K562 (cell line): ENCODE measurements at regions not wholly inside any gene's neighbourhood (a gene's known extent, or its start where the extent isn't known, plus 50 kb on each side); places are given as distances from the start of the nearest gene placed in this dataset.
A peak's percentile ranks its signal among the peaks of the same experiment; 100 is the strongest.

ENCODE experiments used
- ATAC-seq: fragments of 200-7000 bp; cut with Tn5 transposase; 3 replicates; pipeline ENCODE4 v1.9.1; 2020; ENCODE audit warnings: moderate library complexity
- BruUV-seq: library from RNA; stranded (reverse); fragments of 400-500 nt; replicated peaks from 2 replicates; lab custom pipeline; 2021; lab: Mats Ljungman, UMichigan
- CTCF ChIA-PET: fragments of 300-600 bp; formaldehyde crosslinking; extraction: SDS; loops from one replicate; lab custom pipeline; 2021; ENCODE audit warnings: low intra/inter-chr PET ratio; lab: Yijun Ruan, JAX
- POLR2A ChIA-PET: fragments of 300-600, 350-650 bp; sonication (Branson Sonifier 250); formaldehyde crosslinking; extraction: SDS; loops from one replicate; lab custom pipeline; 2021; ENCODE audit warnings: antibody characterized with exemption, inconsistent platforms; lab: Yijun Ruan, JAX
- DNase-seq, 4 experiments: peaks; one replicate each; pipeline versions ENCODE4 v3.0.0 to v3.0.0-alpha.2; 2011 to 2018; ENCODE audit warnings: low spot score in 3 of 4, mixed read lengths in 3 of 4; ENCODE audit errors: extremely low read depth in 1 of 4
- FAIRE-seq: peaks from 2 replicates; lab custom pipeline; 2011; peaks lifted over from hg19 to GRCh38; lab: Jason Lieb, UNC
- H2AFZ ChIP-seq: 2 replicates; pipeline ENCODE4 v1.6.0; 2011; ENCODE audit warnings: low read depth, low read length, control low read depth, inconsistent platforms
- H3K27ac ChIP-seq: fragments of 200-600 bp; 3 replicates; pipeline ENCODE4 v1.8.0; 2011; ENCODE audit warnings: low read depth, mild to moderate bottlenecking, control low read depth, inconsistent platforms, low read length, moderate library complexity, mixed read lengths; ENCODE audit errors: extremely low read depth
- H3K27me3 ChIP-seq, 2 experiments: fragments of 300-600 bp in 1 of 2; 2 replicates in 1 of 2; 3 replicates in 1 of 2; pipeline versions ENCODE4 v1.6.0 to v1.8.0; 2011; ENCODE audit warnings: inconsistent platforms in 2 of 2, low read length in 2 of 2, mild to moderate bottlenecking in 1 of 2, mixed read lengths in 1 of 2, moderate library complexity in 1 of 2; ENCODE audit not compliant: control insufficient read depth in 2 of 2, insufficient read depth in 2 of 2
- H3K36me3 ChIP-seq: fragments of 300-600 bp; 3 replicates; pipeline ENCODE4 v1.8.0; 2011; ENCODE audit warnings: mild to moderate bottlenecking, low read length, inconsistent platforms; ENCODE audit not compliant: control insufficient read depth, insufficient read depth
- H3K4me1 ChIP-seq, 2 experiments: fragments of 200-600 bp in 1 of 2; replicated peaks in 1 of 2; 2 replicates in 1 of 2; 3 replicates in 1 of 2; pipeline versions ENCODE4 v1.5.1 to v1.8.0; 2011; ENCODE audit warnings: inconsistent platforms in 2 of 2, low read length in 2 of 2, mild to moderate bottlenecking in 1 of 2, mixed read lengths in 1 of 2, moderate library complexity in 1 of 2; ENCODE audit not compliant: control insufficient read depth in 2 of 2, insufficient read depth in 2 of 2
- H3K4me2 ChIP-seq: 2 replicates; pipeline ENCODE4 v1.6.1; 2011; ENCODE audit warnings: low read length, control low read depth, inconsistent platforms, mixed read lengths; ENCODE audit not compliant: insufficient read depth
- H3K4me3 ChIP-seq: fragments of 200-600 bp; sonication (generic), shearing (Covaris generic); 2 replicates; pipeline ENCODE4 v1.5.1; 2016; ENCODE audit warnings: control low read depth, inconsistent platforms
- H3K79me2 ChIP-seq: fragments of 200-600 bp; 3 replicates; pipeline ENCODE4 v1.8.0; 2011; ENCODE audit warnings: low read length, inconsistent platforms; ENCODE audit not compliant: control insufficient read depth, insufficient read depth
- H3K9ac ChIP-seq, 2 experiments: 2 replicates each; pipeline versions ENCODE4 v1.6.0 to v1.6.1; 2011; ENCODE audit warnings: low read depth in 2 of 2, low read length in 2 of 2, control low read depth in 1 of 2, inconsistent platforms in 1 of 2, mild to moderate bottlenecking in 1 of 2, mixed read lengths in 1 of 2; ENCODE audit not compliant: insufficient read depth in 1 of 2
- H3K9me1 ChIP-seq: one replicate; pipeline ENCODE4 v1.6.0; 2011; ENCODE audit warnings: inconsistent platforms, mild to moderate bottlenecking, low read length, moderate library complexity; ENCODE audit not compliant: control insufficient read depth, insufficient read depth
- H3K9me3 ChIP-seq: replicated peaks from 2 replicates; pipeline ENCODE4 v1.5.1; 2011; ENCODE audit warnings: low read depth, low read length, inconsistent platforms; ENCODE audit not compliant: control insufficient read depth, insufficient read depth
- H4K20me1 ChIP-seq: replicated peaks from 2 replicates; pipeline ENCODE4 v1.6.1; 2011; ENCODE audit warnings: low read length, inconsistent platforms, mixed read lengths; ENCODE audit not compliant: control insufficient read depth, insufficient read depth
- HDAC2 ChIP-seq: fragments of 450-650 bp; IDR thresholded peaks from 2 replicates; pipeline ENCODE4 v1.6.1; 2016; ENCODE audit warnings: mild to moderate bottlenecking
- MYC ChIP-seq, 2 experiments: fragments of 250-450 bp in 1 of 2; sonication (Bioruptor Pico) in 1 of 2; IDR thresholded peaks; 2 replicates each; pipeline versions ENCODE4 v1.5.1 to v1.6.1; 2012 to 2021; ENCODE audit warnings: low read depth in 2 of 2, borderline replicate concordance in 1 of 2, improper control_type of control experiment in 1 of 2, low read length in 1 of 2, mild to moderate bottlenecking in 1 of 2, moderate library complexity in 1 of 2
- NFIC ChIP-seq: fragments of 450-650 bp; IDR thresholded peaks from 2 replicates; pipeline ENCODE4 v1.6.1; 2017; ENCODE audit warnings: mild to moderate bottlenecking, inconsistent platforms
- RHOXF2B ChIP-seq: fragments of 250-450 bp; sonication (Bioruptor Pico); conservative IDR thresholded peaks from 2 replicates; pipeline ENCODE4 v1.5.1; 2021
- SAP30 ChIP-seq: fragments of 200-600 bp; sonication (generic); IDR thresholded peaks from 2 replicates; pipeline ENCODE4 v1.6.1; 2012; ENCODE audit warnings: borderline replicate concordance, low read depth, mild to moderate bottlenecking, moderate library complexity, low read length, control low read depth, inconsistent platforms; ENCODE audit not compliant: insufficient read depth, poor library complexity, severe bottlenecking
- SMAD3 ChIP-seq: fragments of 450-650 bp; formaldehyde crosslinking; conservative IDR thresholded peaks from 2 replicates; pipeline ENCODE4 v1.4.0; 2020; ENCODE audit warnings: mild to moderate bottlenecking
- XRCC5 ChIP-seq: fragments of 200-400 bp; formaldehyde crosslinking; IDR thresholded peaks from 2 replicates; pipeline ENCODE4 v1.6.1; 2017; ENCODE audit warnings: low read depth, mild to moderate bottlenecking, low read length
- ZNF232 ChIP-seq: sonication (generic); formaldehyde crosslinking; IDR thresholded peaks from 2 replicates; pipeline ENCODE4 v1.8.0; 2022; ENCODE audit warnings: mild to moderate bottlenecking, missing genetic modification reagents
- ZNF384 ChIP-seq: IDR thresholded peaks from 2 replicates; pipeline ENCODE4 v1.6.1; 2012; ENCODE audit warnings: low read depth, low read length, improper control_type of control experiment
- WGBS: fragments of 100-300 bp; shearing (Covaris generic); methylation state at CpG from one replicate; pipeline ENCODE4 v1.1.6; 2016; ENCODE audit warnings: low coverage, mixed read lengths; ENCODE audit not compliant: insufficient coverage; ENCODE audit errors: missing lambda C conversion rate; 5-methylcytosine and 5-hydroxymethylcytosine counted together
- in situ Hi-C: fragments of 300-500 bp; cut with MboI; formaldehyde crosslinking; loops from 4 replicates; pipeline ENCODE4 v1.15.0; 2018; ENCODE audit warnings: inconsistent platforms, mixed read lengths
- intact Hi-C: fragments of 100-400 bp; cut with micrococcal nuclease; formaldehyde crosslinking; loops from 2 replicates; pipeline ENCODE4 v1.14.2; 2022
- TF ChIP-seq, protein P1 (sequence below): fragments of 450-650 bp; formaldehyde crosslinking; IDR thresholded peaks from 2 replicates; pipeline ENCODE4 v1.4.0; 2020; ENCODE audit warnings: mild to moderate bottlenecking
- TF ChIP-seq, protein P2 (sequence below): fragments of 450-650 bp; IDR thresholded peaks from 2 replicates; pipeline ENCODE4 v1.6.1; 2016
- TF ChIP-seq, protein P3 (sequence below): sonication (generic); formaldehyde crosslinking; IDR thresholded peaks from 2 replicates; pipeline ENCODE4 v1.9.0; 2022; ENCODE audit warnings: mild to moderate bottlenecking, missing genetic modification reagents
- TF ChIP-seq, protein P4 (sequence below): sonication (generic); formaldehyde crosslinking; IDR thresholded peaks from 2 replicates; pipeline ENCODE4 v1.9.0; 2022; ENCODE audit warnings: mild to moderate bottlenecking, missing genetic modification reagents
- TF ChIP-seq, protein P5 (sequence below), 2 experiments: fragments of 450-650 bp; IDR thresholded peaks; 2 replicates each; pipeline ENCODE4 v1.6.1; 2018; ENCODE audit warnings: mild to moderate bottlenecking in 2 of 2, low read depth in 1 of 2; ENCODE audit not compliant: partially characterized antibody in 2 of 2

DNA sequence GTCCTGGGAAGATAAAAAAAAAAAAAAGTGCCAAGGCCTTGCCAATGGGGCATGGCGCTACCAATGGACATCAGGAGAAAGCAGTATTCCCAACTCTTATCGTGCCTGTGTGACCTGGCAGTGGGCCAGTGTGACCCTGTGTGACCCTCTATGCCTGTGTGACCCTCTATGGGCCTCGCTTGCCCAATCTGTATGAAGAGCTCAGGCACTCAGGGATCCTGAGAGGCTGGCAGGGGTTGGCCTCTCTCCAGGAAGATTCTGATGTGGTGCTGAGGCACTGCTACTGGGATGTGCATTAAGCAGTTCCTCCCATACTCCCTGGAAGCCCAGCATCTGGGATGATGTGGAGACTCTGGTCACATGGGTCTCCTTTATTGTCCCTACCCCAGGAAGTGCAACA, 179.2 kb downstream of the MACROH2A1 start:
- H3K27me3 ChIP-seq, result 0 out of 5 replicates have a peak, but pooled peaks cover 0 to 2% of the 10 kb centered on the region in 2 experiments
- no peak overlapping the region for H3K4me2 ChIP-seq
- no TSS peak for BruUV-seq
- ATAC-seq (no peak), DNase-seq (no peak), FAIRE-seq (no peak)
- in situ Hi-C loops (loop anchor here (5.0 kb wide), 1 partner anchor 87 kb away; no protein-coding TSS in a partner anchor), intact Hi-C loops (no loop called here)
- no peak overlapping the region for H3K4me3 ChIP-seq
- H3K79me2 ChIP-seq, result no peaks in the 10 kb centered on the region
- no peaks in the 10 kb centered on the region for H3K9me3 ChIP-seq
- no peak overlapping the region for H3K27ac ChIP-seq
- ChIA-PET CTCF (no interaction called here), POLR2A (no interaction called here)
- H4K20me1 ChIP-seq, result no peaks in the 10 kb centered on the region
- 59% methylated on average over 3 of the region's 3 CpGs for WGBS
- H3K36me3 ChIP-seq, result no peaks in the 10 kb centered on the region
- no peaks in the 10 kb centered on the region for H3K9me1 ChIP-seq
- no peak overlapping the region for H3K9ac ChIP-seq
- no peak overlapping the region for H2AFZ ChIP-seq
- H3K4me1 ChIP-seq, result peaks cover 6 to 8% of the 10 kb centered on the region in 2 experiments; a peak in 3 of 5 replicates
- no peak for TF ChIP-seq ZNF232 (CRISPR knock-in tag)
- TF ChIP-seq, protein P1, sequence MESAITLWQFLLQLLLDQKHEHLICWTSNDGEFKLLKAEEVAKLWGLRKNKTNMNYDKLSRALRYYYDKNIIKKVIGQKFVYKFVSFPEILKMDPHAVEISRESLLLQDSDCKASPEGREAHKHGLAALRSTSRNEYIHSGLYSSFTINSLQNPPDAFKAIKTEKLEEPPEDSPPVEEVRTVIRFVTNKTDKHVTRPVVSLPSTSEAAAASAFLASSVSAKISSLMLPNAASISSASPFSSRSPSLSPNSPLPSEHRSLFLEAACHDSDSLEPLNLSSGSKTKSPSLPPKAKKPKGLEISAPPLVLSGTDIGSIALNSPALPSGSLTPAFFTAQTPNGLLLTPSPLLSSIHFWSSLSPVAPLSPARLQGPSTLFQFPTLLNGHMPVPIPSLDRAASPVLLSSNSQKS (CRISPR knock-in tag), result no peak
- no peak for TF ChIP-seq SAP30
- no peak for TF ChIP-seq MYC (IDR thresholded peaks at IDR 0.05; ENCODE audit: low read depth, low read length)
- TF ChIP-seq MYC (CRISPR knock-in tag; IDR thresholded peaks at IDR 0.05; ENCODE audit: borderline replicate concordance, low read depth), result no peak
- peak; percentile 69 for TF ChIP-seq NFIC
- TF ChIP-seq, protein P2, sequence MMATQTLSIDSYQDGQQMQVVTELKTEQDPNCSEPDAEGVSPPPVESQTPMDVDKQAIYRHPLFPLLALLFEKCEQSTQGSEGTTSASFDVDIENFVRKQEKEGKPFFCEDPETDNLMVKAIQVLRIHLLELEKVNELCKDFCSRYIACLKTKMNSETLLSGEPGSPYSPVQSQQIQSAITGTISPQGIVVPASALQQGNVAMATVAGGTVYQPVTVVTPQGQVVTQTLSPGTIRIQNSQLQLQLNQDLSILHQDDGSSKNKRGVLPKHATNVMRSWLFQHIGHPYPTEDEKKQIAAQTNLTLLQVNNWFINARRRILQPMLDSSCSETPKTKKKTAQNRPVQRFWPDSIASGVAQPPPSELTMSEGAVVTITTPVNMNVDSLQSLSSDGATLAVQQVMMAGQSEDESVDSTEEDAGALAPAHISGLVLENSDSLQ, result no peak
- TF ChIP-seq XRCC5, result no peak
- TF ChIP-seq, protein P3, sequence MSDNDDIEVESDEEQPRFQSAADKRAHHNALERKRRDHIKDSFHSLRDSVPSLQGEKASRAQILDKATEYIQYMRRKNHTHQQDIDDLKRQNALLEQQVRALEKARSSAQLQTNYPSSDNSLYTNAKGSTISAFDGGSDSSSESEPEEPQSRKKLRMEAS (CRISPR knock-in tag), result 0 out of 2 replicates have a peak, but pooled peaks have one; percentile 16
- no peak for TF ChIP-seq HDAC2
- TF ChIP-seq ZNF384, result no peak
- TF ChIP-seq, protein P4, sequence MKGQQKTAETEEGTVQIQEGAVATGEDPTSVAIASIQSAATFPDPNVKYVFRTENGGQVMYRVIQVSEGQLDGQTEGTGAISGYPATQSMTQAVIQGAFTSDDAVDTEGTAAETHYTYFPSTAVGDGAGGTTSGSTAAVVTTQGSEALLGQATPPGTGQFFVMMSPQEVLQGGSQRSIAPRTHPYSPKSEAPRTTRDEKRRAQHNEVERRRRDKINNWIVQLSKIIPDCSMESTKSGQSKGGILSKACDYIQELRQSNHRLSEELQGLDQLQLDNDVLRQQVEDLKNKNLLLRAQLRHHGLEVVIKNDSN (CRISPR knock-in tag), result 0 out of 2 replicates have a peak, but pooled peaks have one; percentile 14
- TF ChIP-seq RHOXF2B, result no peak
- TF ChIP-seq, protein P5, sequence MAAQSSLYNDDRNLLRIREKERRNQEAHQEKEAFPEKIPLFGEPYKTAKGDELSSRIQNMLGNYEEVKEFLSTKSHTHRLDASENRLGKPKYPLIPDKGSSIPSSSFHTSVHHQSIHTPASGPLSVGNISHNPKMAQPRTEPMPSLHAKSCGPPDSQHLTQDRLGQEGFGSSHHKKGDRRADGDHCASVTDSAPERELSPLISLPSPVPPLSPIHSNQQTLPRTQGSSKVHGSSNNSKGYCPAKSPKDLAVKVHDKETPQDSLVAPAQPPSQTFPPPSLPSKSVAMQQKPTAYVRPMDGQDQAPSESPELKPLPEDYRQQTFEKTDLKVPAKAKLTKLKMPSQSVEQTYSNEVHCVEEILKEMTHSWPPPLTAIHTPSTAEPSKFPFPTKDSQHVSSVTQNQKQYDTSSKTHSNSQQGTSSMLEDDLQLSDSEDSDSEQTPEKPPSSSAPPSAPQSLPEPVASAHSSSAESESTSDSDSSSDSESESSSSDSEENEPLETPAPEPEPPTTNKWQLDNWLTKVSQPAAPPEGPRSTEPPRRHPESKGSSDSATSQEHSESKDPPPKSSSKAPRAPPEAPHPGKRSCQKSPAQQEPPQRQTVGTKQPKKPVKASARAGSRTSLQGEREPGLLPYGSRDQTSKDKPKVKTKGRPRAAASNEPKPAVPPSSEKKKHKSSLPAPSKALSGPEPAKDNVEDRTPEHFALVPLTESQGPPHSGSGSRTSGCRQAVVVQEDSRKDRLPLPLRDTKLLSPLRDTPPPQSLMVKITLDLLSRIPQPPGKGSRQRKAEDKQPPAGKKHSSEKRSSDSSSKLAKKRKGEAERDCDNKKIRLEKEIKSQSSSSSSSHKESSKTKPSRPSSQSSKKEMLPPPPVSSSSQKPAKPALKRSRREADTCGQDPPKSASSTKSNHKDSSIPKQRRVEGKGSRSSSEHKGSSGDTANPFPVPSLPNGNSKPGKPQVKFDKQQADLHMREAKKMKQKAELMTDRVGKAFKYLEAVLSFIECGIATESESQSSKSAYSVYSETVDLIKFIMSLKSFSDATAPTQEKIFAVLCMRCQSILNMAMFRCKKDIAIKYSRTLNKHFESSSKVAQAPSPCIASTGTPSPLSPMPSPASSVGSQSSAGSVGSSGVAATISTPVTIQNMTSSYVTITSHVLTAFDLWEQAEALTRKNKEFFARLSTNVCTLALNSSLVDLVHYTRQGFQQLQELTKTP (IDR thresholded peaks at IDR 0.05; ENCODE audit: low read depth in 1 of 2, partially characterized antibody in 2 of 2), result no peak
- no peak for TF ChIP-seq SMAD3 (CRISPR knock-in tag)
